BLaER1 (cell line): ENCODE measurements at regions not wholly inside any gene's neighbourhood (a gene's known extent, or its start where the extent isn't known, plus 50 kb on each side); places are given as distances from the start of the nearest gene placed in this dataset.

Source experiments
- H3K27ac ChIP-seq: shearing (Covaris generic); formaldehyde crosslinking; 2 replicates; pipeline ENCODE4 v1.8.1; 2022
- H3K27me3 ChIP-seq: shearing (Covaris generic); formaldehyde crosslinking; 2 replicates; pipeline ENCODE4 v1.8.1; 2022
- H3K36me3 ChIP-seq: shearing (Covaris generic); formaldehyde crosslinking; 2 replicates; pipeline ENCODE4 v1.8.1; 2022
- H3K4me1 ChIP-seq: shearing (Covaris generic); formaldehyde crosslinking; 2 replicates; pipeline ENCODE4 v1.8.1; 2022
- H3K4me2 ChIP-seq: shearing (Covaris generic); formaldehyde crosslinking; 2 replicates; pipeline ENCODE4 v1.8.1; 2022
- H3K4me3 ChIP-seq: shearing (Covaris generic); formaldehyde crosslinking; 2 replicates; pipeline ENCODE4 v1.8.1; 2022
- H3K9ac ChIP-seq: shearing (Covaris generic); formaldehyde crosslinking; 2 replicates; pipeline ENCODE4 v1.8.1; 2022
- H3K9me3 ChIP-seq: shearing (Covaris generic); formaldehyde crosslinking; 2 replicates; pipeline ENCODE4 v1.8.1; 2022
- H4K20me1 ChIP-seq: shearing (Covaris generic); formaldehyde crosslinking; 2 replicates; pipeline ENCODE4 v1.8.1; 2022
- Cebpa-rat ChIP-seq: shearing (Covaris generic); IDR thresholded peaks from 2 replicates; pipeline ENCODE4 v1.8.1; 2022

GRCh38 chr2:175742367-175742766 lies 259.7 kb downstream of the LNPK start:
- Histone ChIP-seq H4K20me1 (no peaks in the 10 kb centered on the region), H3K36me3 (no peaks in the 10 kb centered on the region), H3K4me2 (no peak overlapping the region), H3K9me3 (no peaks in the 10 kb centered on the region), H3K9ac (no peak overlapping the region), H3K4me3 (no peak overlapping the region), H3K27me3 (no peaks in the 10 kb centered on the region), H3K4me1 (0 out of 2 replicates have a peak, but pooled peaks cover 5% of the 10 kb centered on the region), H3K27ac (no peak overlapping the region)
- no peak for TF ChIP-seq Cebpa-rat

- H3K4me1 ChIP-seq = 0 out of 2 replicates have a peak, but pooled peaks cover 1% of the 10 kb centered on the region
- TF ChIP-seq Cebpa-rat = no peak
- H3K36me3 ChIP-seq = no peaks in the 10 kb centered on the region
- H3K27ac ChIP-seq = no peak overlapping the region
- no peak overlapping the region for H3K4me3 ChIP-seq
- H3K27me3 ChIP-seq = no peaks in the 10 kb centered on the region
- H4K20me1 ChIP-seq = no peaks in the 10 kb centered on the region
- no peaks in the 10 kb centered on the region for H3K9me3 ChIP-seq
- H3K9ac ChIP-seq = no peak overlapping the region
- no peak overlapping the region for H3K4me2 ChIP-seq
Measured at GRCh38 chr2:175741164-175741563, 260.9 kb downstream of the LNPK start.

- Histone ChIP-seq H3K9ac (no peak overlapping the region), H3K27me3 (no peaks in the 10 kb centered on the region), H3K4me3 (no peak overlapping the region), H3K27ac (no peak overlapping the region), H4K20me1 (no peaks in the 10 kb centered on the region), H3K4me2 (no peak overlapping the region), H3K36me3 (no peaks in the 10 kb centered on the region), H3K4me1 (no peaks in the 10 kb centered on the region), H3K9me3 (no peaks in the 10 kb centered on the region)
- TF ChIP-seq Cebpa-rat = no peak
Measured at GRCh38 chr2:175737722-175738361, 264.2 kb downstream of the LNPK start.

- no peaks in the 10 kb centered on the region for H4K20me1 ChIP-seq
- H3K27me3 ChIP-seq = no peaks in the 10 kb centered on the region
- H3K36me3 ChIP-seq = no peaks in the 10 kb centered on the region
- no peak overlapping the region for H3K4me2 ChIP-seq
- H3K9me3 ChIP-seq = no peaks in the 10 kb centered on the region
- H3K4me1 ChIP-seq = no peaks in the 10 kb centered on the region
- H3K9ac ChIP-seq = no peak overlapping the region
- TF ChIP-seq Cebpa-rat = no peak
- H3K27ac ChIP-seq = no peak overlapping the region
- no peak overlapping the region for H3K4me3 ChIP-seq
Measured at GRCh38 chr2:175734686-175735085, 267.4 kb downstream of the LNPK start.

- Histone ChIP-seq H3K4me2 (no peak overlapping the region), H3K4me3 (no peak overlapping the region), H3K36me3 (no peaks in the 10 kb centered on the region), H3K27me3 (no peaks in the 10 kb centered on the region), H4K20me1 (no peaks in the 10 kb centered on the region), H3K4me1 (no peaks in the 10 kb centered on the region), H3K9me3 (no peaks in the 10 kb centered on the region), H3K9ac (no peak overlapping the region), H3K27ac (no peak overlapping the region)
- TF ChIP-seq Cebpa-rat = no peak
Measured at GRCh38 chr2:175732531-175732930, 269.5 kb downstream of the LNPK start.

- Histone ChIP-seq H3K9ac (no peak overlapping the region), H4K20me1 (no peaks in the 10 kb centered on the region), H3K4me1 (no peaks in the 10 kb centered on the region), H3K27ac (no peak overlapping the region), H3K4me3 (no peak overlapping the region), H3K27me3 (no peaks in the 10 kb centered on the region), H3K36me3 (no peaks in the 10 kb centered on the region), H3K9me3 (no peaks in the 10 kb centered on the region), H3K4me2 (no peak overlapping the region)
- no peak for TF ChIP-seq Cebpa-rat
Measured at GRCh38 chr2:175730050-175730449, 272.0 kb downstream of the LNPK start.

GRCh38 chr2:175729049-175729706 lies 272.9 kb downstream of the LNPK start:
- H3K9me3 ChIP-seq = no peaks in the 10 kb centered on the region
- H3K4me3 ChIP-seq = no peak overlapping the region
- H3K27me3 ChIP-seq = no peaks in the 10 kb centered on the region
- no peaks in the 10 kb centered on the region for H3K4me1 ChIP-seq
- no peak overlapping the region for H3K4me2 ChIP-seq
- H3K27ac ChIP-seq = no peak overlapping the region
- no peak overlapping the region for H3K9ac ChIP-seq
- TF ChIP-seq Cebpa-rat = no peak
- no peaks in the 10 kb centered on the region for H4K20me1 ChIP-seq
- no peaks in the 10 kb centered on the region for H3K36me3 ChIP-seq

GRCh38 chr2:175728032-175728431 lies 274.0 kb downstream of the LNPK start:
- no peak for TF ChIP-seq Cebpa-rat
- H3K27me3 ChIP-seq = no peaks in the 10 kb centered on the region
- no peak overlapping the region for H3K4me2 ChIP-seq
- no peaks in the 10 kb centered on the region for H3K9me3 ChIP-seq
- no peaks in the 10 kb centered on the region for H4K20me1 ChIP-seq
- no peaks in the 10 kb centered on the region for H3K4me1 ChIP-seq
- no peak overlapping the region for H3K4me3 ChIP-seq
- no peak overlapping the region for H3K27ac ChIP-seq
- no peaks in the 10 kb centered on the region for H3K36me3 ChIP-seq
- no peak overlapping the region for H3K9ac ChIP-seq

- Histone ChIP-seq H3K36me3 (no peaks in the 10 kb centered on the region), H3K27me3 (no peaks in the 10 kb centered on the region), H3K4me2 (no peak overlapping the region), H4K20me1 (no peaks in the 10 kb centered on the region), H3K27ac (no peak overlapping the region), H3K4me1 (no peaks in the 10 kb centered on the region), H3K9me3 (no peaks in the 10 kb centered on the region; the same call in 1 of the 2 replicates), H3K9ac (no peak overlapping the region), H3K4me3 (no peak overlapping the region)
- TF ChIP-seq Cebpa-rat = no peak
Measured at GRCh38 chr2:175726223-175726622, 275.8 kb downstream of the LNPK start.

GRCh38 chr2:175709248-175709647 lies 292.8 kb downstream of the LNPK start:
- H3K4me2 ChIP-seq = no peak overlapping the region
- TF ChIP-seq Cebpa-rat = no peak
- H3K27ac ChIP-seq = no peak overlapping the region
- no peaks in the 10 kb centered on the region for H3K4me1 ChIP-seq
- no peaks in the 10 kb centered on the region; the same call in 1 of the 2 replicates for H3K9me3 ChIP-seq
- no peaks in the 10 kb centered on the region for H3K36me3 ChIP-seq
- no peak overlapping the region for H3K9ac ChIP-seq
- no peaks in the 10 kb centered on the region for H3K27me3 ChIP-seq
- H3K4me3 ChIP-seq = no peak overlapping the region
- H4K20me1 ChIP-seq = no peaks in the 10 kb centered on the region
